HEK293 (cell line): ENCODE measurements at regions not wholly inside any gene's neighbourhood (a gene's known extent, or its start where the extent isn't known, plus 50 kb on each side); places are given as distances from the start of the nearest gene placed in this dataset.

Experiments used
- CTCF ChIA-PET: fragments of 350-600 bp; formaldehyde crosslinking; extraction: SDS; loops from one replicate; lab custom pipeline; 2021; ENCODE audit warnings: antibody characterized with exemption; lab: Yijun Ruan, JAX
- POLR2A ChIA-PET: fragments of 300-600 bp; formaldehyde crosslinking; extraction: SDS; loops from one replicate; lab custom pipeline; 2020; ENCODE audit warnings: antibody characterized with exemption, inconsistent platforms; lab: Yijun Ruan, JAX
- H3K27ac ChIP-seq: fragments of 200-500 bp; sonication (Bioruptor generic); 2 replicates; pipeline ENCODE4 v1.5.1; 2014; ENCODE audit warnings: low read depth, low read length, control low read depth, inconsistent platforms; ENCODE audit errors: extremely low read depth
- H3K36me3 ChIP-seq, 2 experiments: fragments of 200-500 bp in 1 of 2; sonication (Bioruptor generic) in 1 of 2; 1 replicate in 1 of 2; 2 replicates in 1 of 2; pipeline ENCODE4 v1.5.1; 2014 to 2017; ENCODE audit warnings: inconsistent platforms in 2 of 2, low read length in 2 of 2; ENCODE audit not compliant: control insufficient read depth in 2 of 2, insufficient read depth in 1 of 2
- H3K4me1 ChIP-seq: fragments of 200-500 bp; sonication (Bioruptor generic); 2 replicates; pipeline ENCODE4 v1.5.1; 2014; ENCODE audit warnings: mild to moderate bottlenecking, low read length, inconsistent platforms; ENCODE audit not compliant: control insufficient read depth, insufficient read depth
- H3K4me3 ChIP-seq: 2 replicates; pipeline ENCODE4 v1.5.1; 2011; ENCODE audit warnings: low read depth, mild to moderate bottlenecking, control low read depth, low read length, moderate library complexity
- H3K9me3 ChIP-seq: fragments of 200-500 bp; sonication (Bioruptor generic); 2 replicates; pipeline ENCODE4 v1.5.1; 2014; ENCODE audit warnings: low read depth, low read length, inconsistent platforms; ENCODE audit not compliant: control insufficient read depth, insufficient read depth
- PATZ1 ChIP-seq: fragments of 450-650 bp; formaldehyde crosslinking; IDR thresholded peaks from 2 replicates; pipeline ENCODE4 v1.5.1; 2016; ENCODE audit warnings: missing biosample characterization, missing genetic modification characterization
- PRDM10 ChIP-seq: fragments of 450-650 bp; formaldehyde crosslinking; IDR thresholded peaks from 2 replicates; pipeline ENCODE4 v1.5.1; 2016; ENCODE audit warnings: missing biosample characterization, missing genetic modification characterization
- PRDM2 ChIP-seq: fragments of 450-650 bp; formaldehyde crosslinking; IDR thresholded peaks from 2 replicates; pipeline ENCODE4 v1.5.1; 2016; ENCODE audit warnings: missing biosample characterization, missing genetic modification characterization, borderline replicate concordance
- YY2 ChIP-seq: fragments of 450-650 bp; formaldehyde crosslinking; IDR thresholded peaks from 2 replicates; pipeline ENCODE4 v1.5.1; 2016; ENCODE audit warnings: missing biosample characterization, missing genetic modification characterization
- ZNF155 ChIP-seq: fragments of 450-650 bp; formaldehyde crosslinking; IDR thresholded peaks from 2 replicates; pipeline ENCODE4 v1.5.1; 2016; ENCODE audit warnings: missing biosample characterization, missing genetic modification characterization
- ZNF211 ChIP-seq: fragments of 450-650 bp; formaldehyde crosslinking; IDR thresholded peaks from 2 replicates; pipeline ENCODE4 v1.5.1; 2016; ENCODE audit warnings: low read depth, missing biosample characterization, missing genetic modification characterization
- ZNF311 ChIP-seq: fragments of 450-650 bp; formaldehyde crosslinking; IDR thresholded peaks from 2 replicates; pipeline ENCODE4 v1.5.1; 2017; ENCODE audit warnings: missing biosample characterization, missing genetic modification characterization, borderline replicate concordance
- ZNF423 ChIP-seq: fragments of 450-650 bp; formaldehyde crosslinking; IDR thresholded peaks from 2 replicates; pipeline ENCODE4 v1.5.1; 2016; ENCODE audit warnings: missing biosample characterization, missing genetic modification characterization
- ZNF488 ChIP-seq: fragments of 450-650 bp; formaldehyde crosslinking; IDR thresholded peaks from 2 replicates; pipeline ENCODE4 v1.5.1; 2016; ENCODE audit warnings: missing biosample characterization, missing genetic modification characterization
- ZNF514 ChIP-seq: fragments of 450-650 bp; formaldehyde crosslinking; IDR thresholded peaks from 2 replicates; pipeline ENCODE4 v1.5.1; 2016; ENCODE audit warnings: missing biosample characterization, missing genetic modification characterization
- ZNF548 ChIP-seq: fragments of 450-650 bp; formaldehyde crosslinking; IDR thresholded peaks from 2 replicates; pipeline ENCODE4 v1.5.1; 2016; ENCODE audit warnings: missing biosample characterization, missing genetic modification characterization
- ZNF558 ChIP-seq: fragments of 450-650 bp; formaldehyde crosslinking; IDR thresholded peaks from 2 replicates; pipeline ENCODE4 v1.5.1; 2016; ENCODE audit warnings: missing biosample characterization, missing genetic modification characterization
- ZNF561 ChIP-seq: fragments of 450-650 bp; IDR thresholded peaks from 2 replicates; pipeline ENCODE4 v1.5.1; 2018; ENCODE audit warnings: missing biosample characterization, missing genetic modification characterization, borderline replicate concordance
- ZNF571 ChIP-seq: fragments of 450-650 bp; formaldehyde crosslinking; IDR thresholded peaks from 2 replicates; pipeline ENCODE4 v1.5.0; 2017; ENCODE audit warnings: missing biosample characterization, missing genetic modification characterization
- ZNF664 ChIP-seq: fragments of 450-650 bp; formaldehyde crosslinking; IDR thresholded peaks from 2 replicates; pipeline ENCODE4 v1.5.1; 2016; ENCODE audit warnings: missing biosample characterization, missing genetic modification characterization
- ZNF670 ChIP-seq: fragments of 450-650 bp; formaldehyde crosslinking; IDR thresholded peaks from 2 replicates; pipeline ENCODE4 v1.5.1; 2016; ENCODE audit warnings: missing biosample characterization, missing genetic modification characterization, low read depth

GRCh38 chr6:4521070-4521469 is 255.1 kb upstream of the CDYL start:
- Histone ChIP-seq H3K4me1 (no peaks in the 10 kb centered on the region), H3K27ac (no peak overlapping the region), H3K4me3 (no peak overlapping the region), H3K36me3 (no peaks in the 10 kb centered on the region), H3K9me3 (no peaks in the 10 kb centered on the region)
- TF ChIP-seq PRDM10 (tag by site-specific recombination) (0 out of 2 replicates have a peak, but pooled peaks have one; percentile 18), PRDM2 (tag by site-specific recombination) (no peak), ZNF571 (tag by site-specific recombination) (no peak)
- CTCF ChIA-PET = no interaction called here
- POLR2A ChIA-PET = no interaction called here

GRCh38 chr6:4518506-4518905 is 257.7 kb upstream of the CDYL start:
- ChIA-PET POLR2A (no interaction called here), CTCF (no interaction called here)
- Histone ChIP-seq H3K36me3 (no peaks in the 10 kb centered on the region), H3K27ac (no peak overlapping the region), H3K4me3 (no peak overlapping the region), H3K9me3 (no peaks in the 10 kb centered on the region), H3K4me1 (no peaks in the 10 kb centered on the region)
- TF ChIP-seq PATZ1 (tag by site-specific recombination) (no peak), YY2 (tag by site-specific recombination) (no peak)

GRCh38 chr6:4516206-4516605 is 260.0 kb upstream of the CDYL start:
- no peaks in the 10 kb centered on the region for H3K36me3 ChIP-seq
- ChIA-PET CTCF (no interaction called here), POLR2A (no interaction called here)
- H3K27ac ChIP-seq = no peak overlapping the region
- H3K4me3 ChIP-seq = no peak overlapping the region
- H3K4me1 ChIP-seq = no peaks in the 10 kb centered on the region
- no peaks in the 10 kb centered on the region for H3K9me3 ChIP-seq
- TF ChIP-seq ZNF514 (tag by site-specific recombination) = no peak
- TF ChIP-seq ZNF664 = no peak
- no peak for TF ChIP-seq ZNF211 (tag by site-specific recombination)
- no peak for TF ChIP-seq ZNF670 (tag by site-specific recombination)
- no peak for TF ChIP-seq ZNF561 (tag by site-specific recombination)
- TF ChIP-seq ZNF488 = no peak
- no peak for TF ChIP-seq ZNF548 (tag by site-specific recombination)
- no peak for TF ChIP-seq ZNF423 (tag by site-specific recombination)
- no peak for TF ChIP-seq ZNF155
- no peak for TF ChIP-seq ZNF311 (tag by site-specific recombination)
- TF ChIP-seq ZNF558 (tag by site-specific recombination) = no peak
